Caco-2 (cell line): ENCODE measurements at regions not wholly inside any gene's neighbourhood (a gene's known extent, or its start where the extent isn't known, plus 50 kb on each side); places are given as distances from the start of the nearest gene placed in this dataset.

Experiments used
- BruUV-seq: library from RNA; stranded (reverse); fragments of 400-500 nt; replicated peaks from 2 replicates; lab custom pipeline; 2021; lab: Mats Ljungman, UMichigan
- CTCF ChIA-PET: fragments of 300-600 bp; sonication (Branson Sonifier 250); formaldehyde crosslinking; loops from one replicate; lab custom pipeline; 2022; ENCODE audit warnings: antibody characterized with exemption; lab: Charles Lee
- POLR2A ChIA-PET: fragments of 300-600 bp; sonication (Branson Sonifier 250); formaldehyde crosslinking; loops from one replicate; lab custom pipeline; 2022; ENCODE audit warnings: antibody characterized with exemption; lab: Charles Lee
- DNase-seq, 2 experiments: peaks; one replicate each; pipeline versions ENCODE4 v3.0.0 to v3.0.0-alpha.2; 2020 to 2022
- H3K27me3 ChIP-seq: replicated peaks from 2 replicates; pipeline ENCODE4 v1.6.0; 2011; ENCODE audit warnings: low read length; ENCODE audit not compliant: control insufficient read depth, insufficient read depth
- H3K36me3 ChIP-seq: 2 replicates; pipeline ENCODE4 v1.5.1; 2011; ENCODE audit warnings: low read length; ENCODE audit not compliant: control insufficient read depth, insufficient read depth
- H3K4me1 ChIP-seq: fragments of 250-450 bp; sonication (Bioruptor Pico); 2 replicates; pipeline ENCODE4 v1.5.1; 2020; ENCODE audit warnings: mild to moderate bottlenecking
- H3K4me3 ChIP-seq: 2 replicates; pipeline ENCODE4 v1.5.1; 2011; ENCODE audit warnings: low read depth, mild to moderate bottlenecking, control low read depth, low read length
- H3K9me3 ChIP-seq: fragments of 250-450 bp; sonication (Bioruptor Pico); 2 replicates; pipeline ENCODE4 v1.5.1; 2020; ENCODE audit warnings: mild to moderate bottlenecking, moderate library complexity
- H3K27ac Mint-ChIP-seq: one replicate; pipeline ENCODE4 v1.8.0; 2022; ENCODE audit warnings: mixed read lengths; ENCODE audit not compliant: unreplicated experiment
- H3K27me3 Mint-ChIP-seq: one replicate; pipeline ENCODE4 v1.8.0; 2022; ENCODE audit warnings: mixed read lengths; ENCODE audit not compliant: insufficient read depth, unreplicated experiment
- H3K36me3 Mint-ChIP-seq: one replicate; pipeline ENCODE4 v1.8.0; 2022; ENCODE audit warnings: mild to moderate bottlenecking, mixed read lengths; ENCODE audit not compliant: insufficient read depth, unreplicated experiment
- H3K4me1 Mint-ChIP-seq: one replicate; pipeline ENCODE4 v1.8.0; 2022; ENCODE audit warnings: low read depth, mixed read lengths; ENCODE audit not compliant: unreplicated experiment
- H3K4me3 Mint-ChIP-seq: one replicate; pipeline ENCODE4 v1.8.0; 2022; ENCODE audit warnings: mild to moderate bottlenecking, moderate library complexity, mixed read lengths; ENCODE audit not compliant: unreplicated experiment
- H3K9me3 Mint-ChIP-seq: one replicate; pipeline ENCODE4 v1.8.0; 2022; ENCODE audit warnings: mixed read lengths; ENCODE audit not compliant: unreplicated experiment
- CTCF ChIP-seq, 2 experiments: fragments of 200-600 bp in 1 of 2; IDR thresholded peaks; 1 replicate in 1 of 2; 2 replicates in 1 of 2; pipeline versions ENCODE4 v1.5.1 to v1.8.0; 2011 to 2022; ENCODE audit warnings: antibody characterized with exemption in 1 of 2, control low read depth in 1 of 2, inconsistent platforms in 1 of 2, low read depth in 1 of 2, low read length in 1 of 2, mild to moderate bottlenecking in 1 of 2, moderate library complexity in 1 of 2; ENCODE audit not compliant: insufficient read depth in 1 of 2, severe bottlenecking in 1 of 2, unreplicated experiment in 1 of 2
- intact Hi-C: fragments of 100-400 bp; cut with micrococcal nuclease; formaldehyde crosslinking; loops from one replicate; pipeline ENCODE4 v1.10.0; 2022; ENCODE audit not compliant: unreplicated experiment

GRCh38 chr9:23541976-23542375 is 284.1 kb downstream of the ELAVL2 start:
- H3K36me3 ChIP-seq, result no peaks in the 10 kb centered on the region
- H3K9me3 ChIP-seq, result no peaks in the 10 kb centered on the region
- H3K27me3 Mint-ChIP-seq, result no peaks in the 10 kb centered on the region
- TF ChIP-seq CTCF (IDR thresholded peaks at IDR 0.05; ENCODE audit: insufficient read depth in 1 of 2, low read depth in 1 of 2, low read length in 1 of 2, severe bottlenecking in 1 of 2, unreplicated experiment in 1 of 2), result no peak
- no peaks in the 10 kb centered on the region for H3K4me1 ChIP-seq
- no peak overlapping the region for H3K27ac Mint-ChIP-seq
- H3K4me3 ChIP-seq, result no peak overlapping the region
- intact Hi-C loops, result no loop called here
- BruUV-seq, result no TSS peak
- H3K36me3 Mint-ChIP-seq, result no peaks in the 10 kb centered on the region
- H3K27me3 ChIP-seq, result no peaks in the 10 kb centered on the region
- ChIA-PET POLR2A (no interaction called here), CTCF (no interaction called here)
- no peak for DNase-seq
- H3K9me3 Mint-ChIP-seq, result peaks cover 11% of the 10 kb centered on the region
- H3K4me1 Mint-ChIP-seq, result no peaks in the 10 kb centered on the region
- no peak overlapping the region for H3K4me3 Mint-ChIP-seq

- no peaks in the 10 kb centered on the region for H3K36me3 Mint-ChIP-seq
- H3K9me3 Mint-ChIP-seq, result peaks cover 16% of the 10 kb centered on the region
- DNase-seq, result no peak
- H3K27me3 Mint-ChIP-seq, result no peaks in the 10 kb centered on the region
- ChIA-PET CTCF (no interaction called here), POLR2A (no interaction called here)
- intact Hi-C loops, result no loop called here
- H3K4me3 ChIP-seq, result no peak overlapping the region
- BruUV-seq, result no TSS peak
- no peaks in the 10 kb centered on the region for H3K27me3 ChIP-seq
- no peaks in the 10 kb centered on the region for H3K4me1 Mint-ChIP-seq
- no peak overlapping the region for H3K27ac Mint-ChIP-seq
- no peak overlapping the region for H3K4me3 Mint-ChIP-seq
- no peak for TF ChIP-seq CTCF (IDR thresholded peaks at IDR 0.05; ENCODE audit: insufficient read depth in 1 of 2, low read depth in 1 of 2, low read length in 1 of 2, severe bottlenecking in 1 of 2, unreplicated experiment in 1 of 2)
- no peaks in the 10 kb centered on the region for H3K36me3 ChIP-seq
- no peaks in the 10 kb centered on the region for H3K9me3 ChIP-seq
- H3K4me1 ChIP-seq, result no peaks in the 10 kb centered on the region
These were observed 283.6 kb downstream of the ELAVL2 start for GRCh38 chr9:23542438-23542837.

DNA sequence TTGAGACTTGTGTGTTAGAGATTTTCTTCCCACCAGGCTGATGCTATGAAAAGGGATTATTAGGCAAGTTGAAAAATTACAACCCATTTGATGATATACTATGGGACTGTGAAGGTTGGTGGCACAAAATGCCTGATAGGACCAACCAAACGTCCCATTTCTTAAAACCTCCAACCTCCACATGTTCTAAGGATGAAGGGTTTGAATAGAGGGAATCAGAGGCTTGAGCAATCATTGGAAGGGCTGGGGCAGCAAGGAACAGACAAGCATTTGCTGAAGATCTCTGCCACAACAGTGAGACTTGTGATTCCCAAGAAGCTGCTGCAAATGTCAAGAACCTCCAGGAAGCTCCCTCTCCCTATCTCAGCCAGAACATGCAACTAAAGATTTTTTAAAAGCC is 283.1 kb downstream of the ELAVL2 start:
- POLR2A ChIA-PET, result no interaction called here
- CTCF ChIA-PET, result no interaction called here
- H3K4me3 ChIP-seq, result no peak overlapping the region
- TF ChIP-seq CTCF (IDR thresholded peaks at IDR 0.05; ENCODE audit: insufficient read depth in 1 of 2, low read depth in 1 of 2, low read length in 1 of 2, severe bottlenecking in 1 of 2, unreplicated experiment in 1 of 2), result no peak
- no peak for DNase-seq
- no peaks in the 10 kb centered on the region for H3K9me3 ChIP-seq
- no peaks in the 10 kb centered on the region for H3K4me1 Mint-ChIP-seq
- no peaks in the 10 kb centered on the region for H3K36me3 Mint-ChIP-seq
- H3K4me3 Mint-ChIP-seq, result no peak overlapping the region
- peaks cover 18% of the 10 kb centered on the region for H3K9me3 Mint-ChIP-seq
- no peaks in the 10 kb centered on the region for H3K27me3 ChIP-seq
- no peak overlapping the region for H3K27ac Mint-ChIP-seq
- no peaks in the 10 kb centered on the region for H3K36me3 ChIP-seq
- H3K27me3 Mint-ChIP-seq, result no peaks in the 10 kb centered on the region
- BruUV-seq, result no TSS peak
- intact Hi-C loops, result no loop called here
- no peaks in the 10 kb centered on the region for H3K4me1 ChIP-seq
